Nephron progenitor cell (in vitro differentiated cells): ENCODE measurements at regions not wholly inside any gene's neighbourhood (a gene's known extent, or its start where the extent isn't known, plus 50 kb on each side); places are given as distances from the start of the nearest gene placed in this dataset.

ENCODE experiments used
- DNase-seq: peaks from one replicate; pipeline ENCODE4 v3.0.0; 2021
- H3K27ac Mint-ChIP-seq: 2 replicates; pipeline ENCODE4 v1.8.0; 2021; ENCODE audit warnings: mild to moderate bottlenecking, moderate library complexity, mixed read lengths
- H3K27me3 Mint-ChIP-seq: 2 replicates; pipeline ENCODE4 v1.8.0; 2021; ENCODE audit warnings: mild to moderate bottlenecking, low read depth, mixed read lengths; ENCODE audit not compliant: poor library complexity
- H3K36me3 Mint-ChIP-seq: 2 replicates; pipeline ENCODE4 v1.8.0; 2021; ENCODE audit warnings: low read depth, mixed read lengths
- H3K4me1 Mint-ChIP-seq: 2 replicates; pipeline ENCODE4 v1.8.0; 2021; ENCODE audit warnings: mixed read lengths
- H3K4me3 Mint-ChIP-seq: 2 replicates; pipeline ENCODE4 v1.8.0; 2021; ENCODE audit warnings: mild to moderate bottlenecking, moderate library complexity, mixed read lengths
- H3K9me3 Mint-ChIP-seq: 2 replicates; pipeline ENCODE4 v1.8.0; 2021; ENCODE audit warnings: mild to moderate bottlenecking, moderate library complexity, mixed read lengths
- CTCF ChIP-seq: fragments of 200-600 bp; sonication (generic); IDR thresholded peaks from 2 replicates; pipeline ENCODE4 v1.5.0; 2021; ENCODE audit warnings: antibody characterized with exemption

GRCh38 chr11:119501777-119502405, 78.9 kb upstream of the THY1 start:
- H3K27me3 Mint-ChIP-seq, result peaks cover 55% of the 10 kb centered on the region

GRCh38 chr11:119497717-119498116, 74.7 kb upstream of the THY1 start:
- no peak overlapping the region for H3K4me3 Mint-ChIP-seq
- no peaks in the 10 kb centered on the region for H3K36me3 Mint-ChIP-seq
- DNase-seq, result no peak
- no peaks in the 10 kb centered on the region for H3K4me1 Mint-ChIP-seq
- TF ChIP-seq CTCF, result no peak
- peaks cover 67% of the 10 kb centered on the region for H3K27me3 Mint-ChIP-seq
- H3K9me3 Mint-ChIP-seq, result no peaks in the 10 kb centered on the region
- H3K27ac Mint-ChIP-seq, result no peak overlapping the region

More at GRCh38 chr11:119501777-119502405, 78.9 kb upstream of the THY1 start:
- Mint-ChIP-seq H3K4me3 (no peak overlapping the region), H3K4me1 (peaks cover 5% of the 10 kb centered on the region), H3K27ac (no peak overlapping the region), H3K36me3 (no peaks in the 10 kb centered on the region), H3K9me3 (peaks cover 11% of the 10 kb centered on the region)
- DNase-seq, result no peak
- no peak for TF ChIP-seq CTCF

- no peak overlapping the region for H3K4me3 Mint-ChIP-seq
- H3K27me3 Mint-ChIP-seq, result peaks cover 61% of the 10 kb centered on the region
- H3K9me3 Mint-ChIP-seq, result no peaks in the 10 kb centered on the region
- TF ChIP-seq CTCF, result no peak
- no peaks in the 10 kb centered on the region for H3K4me1 Mint-ChIP-seq
- no peak overlapping the region for H3K27ac Mint-ChIP-seq
- DNase-seq, result no peak
- H3K36me3 Mint-ChIP-seq, result no peaks in the 10 kb centered on the region
These were observed 74.0 kb upstream of the THY1 start for GRCh38 chr11:119496997-119497396.

- TF ChIP-seq CTCF, result no peak
These were observed 73.5 kb upstream of the THY1 start for GRCh38 chr11:119496469-119496868.

GRCh38 chr11:119493712-119494111, 70.7 kb upstream of the THY1 start:
- TF ChIP-seq CTCF, result no peak
- peak; percentile 89 for DNase-seq
- Mint-ChIP-seq H3K36me3 (no peaks in the 10 kb centered on the region), H3K27me3 (peaks cover 55% of the 10 kb centered on the region), H3K4me1 (no peaks in the 10 kb centered on the region), H3K4me3 (no peak overlapping the region), H3K9me3 (no peaks in the 10 kb centered on the region), H3K27ac (no peak overlapping the region)

More at GRCh38 chr11:119496469-119496868, 73.5 kb upstream of the THY1 start:
- Mint-ChIP-seq H3K9me3 (no peaks in the 10 kb centered on the region), H3K4me1 (no peaks in the 10 kb centered on the region), H3K36me3 (no peaks in the 10 kb centered on the region), H3K27ac (no peak overlapping the region), H3K4me3 (no peak overlapping the region), H3K27me3 (peaks cover 56% of the 10 kb centered on the region)
- no peak for DNase-seq
